GM12878 (cell line): ENCODE measurements at regions not wholly inside any gene's neighbourhood (a gene's known extent, or its start where the extent isn't known, plus 50 kb on each side); places are given as distances from the start of the nearest gene placed in this dataset.

Experiments
- ATAC-seq: fragments of 200-7000 bp; cut with Tn5 transposase; 3 replicates; pipeline ENCODE4 v1.9.1; 2020; ENCODE audit warnings: mild to moderate bottlenecking, moderate library complexity
- BruUV-seq: library from RNA; stranded (reverse); fragments of 400-500 nt; replicated peaks from 2 replicates; lab custom pipeline; 2021; lab: Mats Ljungman, UMichigan
- CTCF ChIA-PET: fragments of 300-600 bp; sonication (Branson Sonifier 250); formaldehyde crosslinking; extraction: SDS; loops from one replicate; lab custom pipeline; 2021; ENCODE audit warnings: inconsistent platforms; lab: Yijun Ruan, JAX
- POLR2A ChIA-PET: fragments of 350-600 bp; formaldehyde crosslinking; extraction: SDS; loops from one replicate; lab custom pipeline; 2021; ENCODE audit warnings: inconsistent platforms; lab: Charles Lee
- RAD21 ChIA-PET: fragments of 300-600 bp; sonication (Branson Sonifier 250); formaldehyde crosslinking; loops from one replicate; lab custom pipeline; 2023; ENCODE audit warnings: antibody characterized with exemption; ENCODE audit not compliant: unreplicated experiment; lab: Charles Lee
- SMC1A ChIA-PET: fragments of 300-600 bp; sonication (Branson Sonifier 250); formaldehyde crosslinking; loops from one replicate; lab custom pipeline; 2023; ENCODE audit not compliant: unreplicated experiment, uncharacterized antibody; lab: Charles Lee
- DNase-seq: peaks from one replicate; pipeline ENCODE4 v3.0.0-alpha.2; 2011; ENCODE audit warnings: low read depth, low spot score
- FAIRE-seq: peaks from 3 replicates; lab custom pipeline; 2011; peaks lifted over from hg19 to GRCh38; lab: Jason Lieb, UNC
- H2AFZ ChIP-seq: 2 replicates; pipeline ENCODE4 v1.6.0; 2011; ENCODE audit warnings: low read depth, low read length, control low read depth; ENCODE audit not compliant: control insufficient read depth
- H3K27ac ChIP-seq: 2 replicates; pipeline ENCODE4 v1.5.1; 2011; ENCODE audit warnings: control low read depth; ENCODE audit not compliant: control insufficient read depth, insufficient read depth
- H3K27me3 ChIP-seq, 2 experiments: replicated peaks in 1 of 2; 2 replicates each; pipeline versions ENCODE4 v1.6.0 to v1.6.1; 2011; ENCODE audit warnings: low read length in 1 of 2; ENCODE audit not compliant: control insufficient read depth in 2 of 2, insufficient read depth in 2 of 2
- H3K36me3 ChIP-seq, 2 experiments: 2 replicates each; pipeline ENCODE4 v1.5.1; 2011; ENCODE audit warnings: low read length in 1 of 2; ENCODE audit not compliant: control insufficient read depth in 2 of 2, insufficient read depth in 2 of 2
- H3K4me1 ChIP-seq: 2 replicates; pipeline ENCODE4 v1.6.1; 2011; ENCODE audit warnings: mild to moderate bottlenecking, low read length, moderate library complexity, mixed read lengths; ENCODE audit not compliant: control insufficient read depth, insufficient read depth
- H3K4me2 ChIP-seq: 2 replicates; pipeline ENCODE4 v1.6.0; 2011; ENCODE audit warnings: control low read depth; ENCODE audit not compliant: control insufficient read depth, insufficient read depth
- H3K4me3 ChIP-seq: fragments of 200-600 bp; sonication (generic); 2 replicates; pipeline ENCODE4 v1.5.1; 2016
- H3K79me2 ChIP-seq: 2 replicates; pipeline ENCODE4 v1.6.0; 2011; ENCODE audit warnings: low read length; ENCODE audit not compliant: control insufficient read depth, insufficient read depth
- H3K9ac ChIP-seq: 2 replicates; pipeline ENCODE4 v1.8.0; 2011; ENCODE audit warnings: low read length, control low read depth, mixed read lengths; ENCODE audit not compliant: control insufficient read depth, insufficient read depth
- H3K9me3 ChIP-seq: replicated peaks from 3 replicates; pipeline ENCODE4 v1.5.1; 2011; ENCODE audit warnings: mild to moderate bottlenecking, low read length; ENCODE audit not compliant: control insufficient read depth, insufficient read depth
- H4K20me1 ChIP-seq: 2 replicates; pipeline ENCODE4 v1.6.0; 2011; ENCODE audit not compliant: control insufficient read depth, insufficient read depth
- ATF7 ChIP-seq: fragments of 450-650 bp; IDR thresholded peaks from 2 replicates; pipeline ENCODE4 v1.6.1; 2016; ENCODE audit warnings: low read depth, mild to moderate bottlenecking
- JUND ChIP-seq: IDR thresholded peaks from 2 replicates; pipeline ENCODE4 v1.6.1; 2012; ENCODE audit warnings: low read depth, mild to moderate bottlenecking, low read length, improper control_type of control experiment, moderate library complexity
- NFXL1 ChIP-seq: fragments of 450-650 bp; IDR thresholded peaks from 2 replicates; pipeline ENCODE4 v1.6.1; 2017; ENCODE audit warnings: antibody characterized with exemption, mild to moderate bottlenecking, borderline replicate concordance
- POLR2AphosphoS5 ChIP-seq: IDR thresholded peaks from 2 replicates; pipeline ENCODE4 v1.6.1; 2011; ENCODE audit warnings: mild to moderate bottlenecking, low read length, inconsistent platforms
- SMAD5 ChIP-seq: IDR thresholded peaks from 2 replicates; pipeline ENCODE4 v1.6.1; 2016; ENCODE audit warnings: antibody characterized with exemption, low read depth
- SREBF2 ChIP-seq: IDR thresholded peaks from 2 replicates; pipeline ENCODE4 v1.6.1; 2012; ENCODE audit warnings: mild to moderate bottlenecking, low read length
- STAT1 ChIP-seq: fragments of 450-650 bp; conservative IDR thresholded peaks from 2 replicates; pipeline ENCODE4 v1.6.1; 2014; ENCODE audit warnings: antibody characterized with exemption, mild to moderate bottlenecking
- SUZ12 ChIP-seq: fragments of 200-600 bp; sonication (generic); IDR thresholded peaks from one replicate; pipeline ENCODE4 v1.6.1; 2018; ENCODE audit warnings: antibody characterized with exemption, mild to moderate bottlenecking; ENCODE audit not compliant: unreplicated experiment
- ZNF384 ChIP-seq: IDR thresholded peaks from 2 replicates; pipeline ENCODE4 v1.6.1; 2012; ENCODE audit warnings: low read depth, mild to moderate bottlenecking, low read length, improper control_type of control experiment, borderline replicate concordance
- WGBS: methylation state at CpG from one replicate; pipeline ENCODE4 v1.1.6; 2016; ENCODE audit warnings: low lambda C conversion rate; ENCODE audit not compliant: insufficient replicate concordance, insufficient coverage; ENCODE audit errors: missing lambda C conversion rate; 5-methylcytosine and 5-hydroxymethylcytosine counted together
- in situ Hi-C: fragments of 300-500 bp; cut with MboI; formaldehyde crosslinking; loops from 9 replicates; pipeline ENCODE4 v1.14.3; 2018; ENCODE audit warnings: mixed read lengths
- intact Hi-C: fragments of 100-400 bp; cut with micrococcal nuclease; formaldehyde crosslinking; loops from one replicate; pipeline ENCODE4 v1.14.2; 2022; ENCODE audit not compliant: unreplicated experiment
- TF ChIP-seq, protein P1 (sequence below): fragments of 450-650 bp; IDR thresholded peaks from 2 replicates; pipeline ENCODE4 v1.6.1; 2018; ENCODE audit warnings: mild to moderate bottlenecking, low read depth, moderate library complexity; ENCODE audit not compliant: partially characterized antibody
- TF ChIP-seq, protein P2 (sequence below): fragments of 450-650 bp; IDR thresholded peaks from 2 replicates; pipeline ENCODE4 v1.6.1; 2016; ENCODE audit warnings: mild to moderate bottlenecking

DNA sequence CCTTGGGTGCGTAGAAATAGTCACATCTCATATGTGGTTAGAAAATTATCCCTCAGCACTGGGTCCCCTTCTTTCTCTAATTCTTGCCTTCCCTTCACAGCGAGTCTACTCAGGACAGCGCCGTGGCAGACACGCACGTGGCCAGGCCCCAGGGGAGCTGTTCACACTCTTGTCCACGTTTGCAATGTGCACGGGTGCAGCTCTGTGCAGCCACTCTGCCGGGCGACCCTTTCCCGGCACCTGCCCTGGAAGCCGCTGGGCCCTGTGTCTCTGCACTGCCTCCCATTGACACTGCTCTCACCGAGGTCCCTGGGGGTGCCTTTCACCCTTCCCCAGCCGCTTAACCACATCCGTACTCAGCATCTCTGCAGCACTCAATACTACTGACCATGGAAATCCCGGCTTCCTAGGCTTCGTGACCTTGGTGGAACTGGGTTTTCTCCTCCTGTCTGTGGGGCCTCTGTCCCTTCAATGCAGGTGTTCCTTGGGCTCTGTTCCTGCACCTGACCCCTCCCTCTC, 104.9 kb downstream of the DACT2 start:
- no peaks in the 10 kb centered on the region for H3K9me3 ChIP-seq
- ChIA-PET RAD21 (no interaction called here), CTCF (no interaction called here), SMC1A (no interaction called here), POLR2A (no interaction called here)
- H3K27me3 ChIP-seq = no peaks in the 10 kb centered on the region
- in situ Hi-C loops = no loop called here
- no peak for TF ChIP-seq ZNF384
- TF ChIP-seq, protein P1, sequence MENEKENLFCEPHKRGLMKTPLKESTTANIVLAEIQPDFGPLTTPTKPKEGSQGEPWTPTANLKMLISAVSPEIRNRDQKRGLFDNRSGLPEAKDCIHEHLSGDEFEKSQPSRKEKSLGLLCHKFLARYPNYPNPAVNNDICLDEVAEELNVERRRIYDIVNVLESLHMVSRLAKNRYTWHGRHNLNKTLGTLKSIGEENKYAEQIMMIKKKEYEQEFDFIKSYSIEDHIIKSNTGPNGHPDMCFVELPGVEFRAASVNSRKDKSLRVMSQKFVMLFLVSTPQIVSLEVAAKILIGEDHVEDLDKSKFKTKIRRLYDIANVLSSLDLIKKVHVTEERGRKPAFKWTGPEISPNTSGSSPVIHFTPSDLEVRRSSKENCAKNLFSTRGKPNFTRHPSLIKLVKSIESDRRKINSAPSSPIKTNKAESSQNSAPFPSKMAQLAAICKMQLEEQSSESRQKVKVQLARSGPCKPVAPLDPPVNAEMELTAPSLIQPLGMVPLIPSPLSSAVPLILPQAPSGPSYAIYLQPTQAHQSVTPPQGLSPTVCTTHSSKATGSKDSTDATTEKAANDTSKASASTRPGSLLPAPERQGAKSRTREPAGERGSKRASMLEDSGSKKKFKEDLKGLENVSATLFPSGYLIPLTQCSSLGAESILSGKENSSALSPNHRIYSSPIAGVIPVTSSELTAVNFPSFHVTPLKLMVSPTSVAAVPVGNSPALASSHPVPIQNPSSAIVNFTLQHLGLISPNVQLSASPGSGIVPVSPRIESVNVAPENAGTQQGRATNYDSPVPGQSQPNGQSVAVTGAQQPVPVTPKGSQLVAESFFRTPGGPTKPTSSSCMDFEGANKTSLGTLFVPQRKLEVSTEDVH = no peak
- TF ChIP-seq POLR2AphosphoS5 = no peak
- TF ChIP-seq SMAD5 = no peak
- no peak for TF ChIP-seq JUND
- TF ChIP-seq SUZ12 = no peak
- TF ChIP-seq, protein P2, sequence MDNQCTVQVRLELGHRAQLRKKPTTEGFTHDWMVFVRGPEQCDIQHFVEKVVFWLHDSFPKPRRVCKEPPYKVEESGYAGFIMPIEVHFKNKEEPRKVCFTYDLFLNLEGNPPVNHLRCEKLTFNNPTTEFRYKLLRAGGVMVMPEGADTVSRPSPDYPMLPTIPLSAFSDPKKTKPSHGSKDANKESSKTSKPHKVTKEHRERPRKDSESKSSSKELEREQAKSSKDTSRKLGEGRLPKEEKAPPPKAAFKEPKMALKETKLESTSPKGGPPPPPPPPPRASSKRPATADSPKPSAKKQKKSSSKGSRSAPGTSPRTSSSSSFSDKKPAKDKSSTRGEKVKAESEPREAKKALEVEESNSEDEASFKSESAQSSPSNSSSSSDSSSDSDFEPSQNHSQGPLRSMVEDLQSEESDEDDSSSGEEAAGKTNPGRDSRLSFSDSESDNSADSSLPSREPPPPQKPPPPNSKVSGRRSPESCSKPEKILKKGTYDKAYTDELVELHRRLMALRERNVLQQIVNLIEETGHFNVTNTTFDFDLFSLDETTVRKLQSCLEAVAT = no peak
- no peak for TF ChIP-seq STAT1
- TF ChIP-seq ATF7 = no peak
- no peak for TF ChIP-seq SREBF2
- TF ChIP-seq NFXL1 = no peak
- DNase-seq (no peak), FAIRE-seq (no peak), ATAC-seq (no peak)
- no peaks in the 10 kb centered on the region for H3K79me2 ChIP-seq
- H3K9ac ChIP-seq = no peak overlapping the region
- no peak overlapping the region for H3K4me3 ChIP-seq
- no peaks in the 10 kb centered on the region for H3K36me3 ChIP-seq
- 22% methylated on average over 16 of the region's 17 CpGs for WGBS
- H3K27ac ChIP-seq = no peak overlapping the region
- intact Hi-C loops = no loop called here
- H4K20me1 ChIP-seq = no peaks in the 10 kb centered on the region
- H3K4me2 ChIP-seq = no peak overlapping the region
- H3K4me1 ChIP-seq = no peaks in the 10 kb centered on the region
- no TSS peak for BruUV-seq
- no peak overlapping the region for H2AFZ ChIP-seq
